ENCODE measurements at regions not wholly inside any gene's neighbourhood (a gene's known extent, or its start where the extent isn't known, plus 50 kb on each side); places are given as distances from the start of the nearest gene placed in this dataset.

DNA sequence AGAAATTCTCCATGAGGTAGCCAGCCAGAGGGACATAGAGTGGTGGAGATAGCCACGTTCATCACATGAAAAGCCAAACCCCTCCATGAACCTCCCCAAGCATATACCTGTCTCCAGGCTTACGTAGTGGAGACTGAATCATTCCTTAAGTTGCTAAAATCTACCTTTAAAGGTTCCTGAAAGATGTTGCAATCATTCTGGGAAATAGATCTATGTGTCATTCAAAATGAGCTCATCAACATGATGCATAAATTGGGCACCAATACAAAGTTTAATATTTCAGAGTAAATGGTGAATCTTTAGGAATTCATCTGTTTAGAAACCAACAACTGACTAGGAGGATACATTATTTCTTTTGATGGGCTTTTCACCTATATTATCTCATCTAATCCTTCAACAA is 362.6 kb upstream of the ID2 start:
- Histone ChIP-seq H4K20me1 (ENCODE audit: insufficient read depth) (no peaks in the 10 kb centered on the region), H3K27me3 (ENCODE audit: insufficient read depth, low read depth, low read length) (no peaks in the 10 kb centered on the region), H3K79me2 (replicated peaks; ENCODE audit: insufficient read depth, low read length) (no peaks in the 10 kb centered on the region), H3F3A (ENCODE audit: insufficient read depth, low read length, poor library complexity, severe bottlenecking) (no peaks in the 10 kb centered on the region), H3K4me2 (ENCODE audit: low read length) (no peak overlapping the region), H2AFZ (ENCODE audit: low read depth, low read length) (no peak overlapping the region), H3K9me3 (ENCODE audit: low read length) (no peaks in the 10 kb centered on the region), H3K9me2 (ENCODE audit: insufficient read depth, low read length) (no peaks in the 10 kb centered on the region), H3K27ac (ENCODE audit: low read length) (no peak overlapping the region), H3K36me3 (ENCODE audit: insufficient read depth, low read length) (no peaks in the 10 kb centered on the region), H3K4me3 (ENCODE audit: low read length) (no peak overlapping the region), H3K9ac (ENCODE audit: low read length) (no peak overlapping the region)
- no peak for TF ChIP-seq CTCF (IDR thresholded peaks at IDR 0.05; ENCODE audit: poor library complexity, severe bottlenecking)
- TF ChIP-seq, protein P1, sequence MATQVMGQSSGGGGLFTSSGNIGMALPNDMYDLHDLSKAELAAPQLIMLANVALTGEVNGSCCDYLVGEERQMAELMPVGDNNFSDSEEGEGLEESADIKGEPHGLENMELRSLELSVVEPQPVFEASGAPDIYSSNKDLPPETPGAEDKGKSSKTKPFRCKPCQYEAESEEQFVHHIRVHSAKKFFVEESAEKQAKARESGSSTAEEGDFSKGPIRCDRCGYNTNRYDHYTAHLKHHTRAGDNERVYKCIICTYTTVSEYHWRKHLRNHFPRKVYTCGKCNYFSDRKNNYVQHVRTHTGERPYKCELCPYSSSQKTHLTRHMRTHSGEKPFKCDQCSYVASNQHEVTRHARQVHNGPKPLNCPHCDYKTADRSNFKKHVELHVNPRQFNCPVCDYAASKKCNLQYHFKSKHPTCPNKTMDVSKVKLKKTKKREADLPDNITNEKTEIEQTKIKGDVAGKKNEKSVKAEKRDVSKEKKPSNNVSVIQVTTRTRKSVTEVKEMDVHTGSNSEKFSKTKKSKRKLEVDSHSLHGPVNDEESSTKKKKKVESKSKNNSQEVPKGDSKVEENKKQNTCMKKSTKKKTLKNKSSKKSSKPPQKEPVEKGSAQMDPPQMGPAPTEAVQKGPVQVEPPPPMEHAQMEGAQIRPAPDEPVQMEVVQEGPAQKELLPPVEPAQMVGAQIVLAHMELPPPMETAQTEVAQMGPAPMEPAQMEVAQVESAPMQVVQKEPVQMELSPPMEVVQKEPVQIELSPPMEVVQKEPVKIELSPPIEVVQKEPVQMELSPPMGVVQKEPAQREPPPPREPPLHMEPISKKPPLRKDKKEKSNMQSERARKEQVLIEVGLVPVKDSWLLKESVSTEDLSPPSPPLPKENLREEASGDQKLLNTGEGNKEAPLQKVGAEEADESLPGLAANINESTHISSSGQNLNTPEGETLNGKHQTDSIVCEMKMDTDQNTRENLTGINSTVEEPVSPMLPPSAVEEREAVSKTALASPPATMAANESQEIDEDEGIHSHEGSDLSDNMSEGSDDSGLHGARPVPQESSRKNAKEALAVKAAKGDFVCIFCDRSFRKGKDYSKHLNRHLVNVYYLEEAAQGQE (IDR thresholded peaks at IDR 0.05; ENCODE audit: borderline replicate concordance), result no peak
- TF ChIP-seq EZH2 (IDR thresholded peaks at IDR 0.05; ENCODE audit: borderline replicate concordance, insufficient read depth, low read length, poor library complexity, severe bottlenecking), result no peak
- TF ChIP-seq POLR2AphosphoS5 (IDR thresholded peaks at IDR 0.05), result no peak
- no peak for TF ChIP-seq MXI1 (conservative IDR thresholded peaks at IDR 0.05; ENCODE audit: poor library complexity, severe bottlenecking)
- no peak for TF ChIP-seq SMC3 (conservative IDR thresholded peaks at IDR 0.05; ENCODE audit: poor library complexity)
- TF ChIP-seq RAD21 (conservative IDR thresholded peaks at IDR 0.05), result no peak
- TF ChIP-seq EP300 (conservative IDR thresholded peaks at IDR 0.05; ENCODE audit: poor library complexity, severe bottlenecking), result no peak
- no peak for TF ChIP-seq TAF1 (IDR thresholded peaks at IDR 0.05; ENCODE audit: low read depth)

DNA sequence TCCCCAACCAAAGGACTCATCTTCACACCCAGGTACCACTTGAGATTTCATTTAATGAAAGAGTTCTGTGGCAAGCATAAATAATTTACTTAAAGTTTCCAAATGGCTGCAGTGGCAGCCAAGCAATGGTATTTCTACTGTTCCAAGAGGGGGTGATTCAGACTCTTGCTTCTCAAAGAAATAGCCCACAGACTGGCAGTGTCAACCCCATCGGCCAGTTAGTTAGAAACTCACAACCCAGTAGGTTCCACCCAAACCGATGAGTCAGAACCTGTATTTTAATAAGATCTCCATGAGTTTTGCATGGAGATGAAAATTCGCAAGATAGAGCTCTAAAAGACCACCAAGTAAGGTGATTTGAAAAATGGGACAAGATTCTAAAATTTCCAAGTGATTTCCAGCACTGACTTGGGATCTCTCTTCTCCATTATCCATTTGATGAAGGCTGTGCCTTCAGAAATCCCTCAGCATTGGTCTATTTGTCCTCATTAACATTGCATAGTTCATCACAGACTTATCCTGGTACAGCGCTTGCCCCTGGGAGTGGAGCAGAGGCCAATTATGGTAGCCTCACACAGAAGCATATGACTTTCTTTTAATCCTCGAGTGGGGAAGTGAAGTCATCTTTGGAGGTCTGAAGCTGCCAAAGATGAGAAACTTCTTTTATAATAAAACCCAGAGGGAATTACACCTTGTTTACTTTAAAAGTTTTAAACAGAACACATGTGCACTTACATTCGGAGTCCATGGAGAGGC is 361.4 kb upstream of the ID2 start:
- Histone ChIP-seq H3K4me2 (ENCODE audit: low read length) (no peak overlapping the region), H3K36me3 (ENCODE audit: insufficient read depth, low read length) (no peaks in the 10 kb centered on the region), H3K27ac (ENCODE audit: low read length) (no peak overlapping the region), H3K79me2 (replicated peaks; ENCODE audit: insufficient read depth, low read length) (no peaks in the 10 kb centered on the region), H4K20me1 (ENCODE audit: insufficient read depth) (no peaks in the 10 kb centered on the region), H3K4me3 (ENCODE audit: low read length) (no peak overlapping the region), H3F3A (ENCODE audit: insufficient read depth, low read length, poor library complexity, severe bottlenecking) (no peaks in the 10 kb centered on the region), H3K27me3 (ENCODE audit: insufficient read depth, low read depth, low read length) (no peaks in the 10 kb centered on the region), H3K9ac (ENCODE audit: low read length) (no peak overlapping the region), H3K9me2 (ENCODE audit: insufficient read depth, low read length) (no peaks in the 10 kb centered on the region), H2AFZ (ENCODE audit: low read depth, low read length) (no peak overlapping the region), H3K9me3 (ENCODE audit: low read length) (no peaks in the 10 kb centered on the region)
- no peak for TF ChIP-seq SMC3 (conservative IDR thresholded peaks at IDR 0.05; ENCODE audit: poor library complexity)
- no peak for TF ChIP-seq CTCF (IDR thresholded peaks at IDR 0.05; ENCODE audit: poor library complexity, severe bottlenecking)
- no peak for TF ChIP-seq MXI1 (conservative IDR thresholded peaks at IDR 0.05; ENCODE audit: poor library complexity, severe bottlenecking)
- TF ChIP-seq POLR2AphosphoS5 (IDR thresholded peaks at IDR 0.05), result no peak
- no peak for TF ChIP-seq EP300 (conservative IDR thresholded peaks at IDR 0.05; ENCODE audit: poor library complexity, severe bottlenecking)
- TF ChIP-seq, protein P1 (IDR thresholded peaks at IDR 0.05; ENCODE audit: borderline replicate concordance), result no peak
- TF ChIP-seq TAF1 (IDR thresholded peaks at IDR 0.05; ENCODE audit: low read depth), result no peak
- TF ChIP-seq EZH2 (IDR thresholded peaks at IDR 0.05; ENCODE audit: borderline replicate concordance, insufficient read depth, low read length, poor library complexity, severe bottlenecking), result no peak
- no peak for TF ChIP-seq RAD21 (conservative IDR thresholded peaks at IDR 0.05)

Data from neural cell (in vitro differentiated cells).